NCI-H187 (cell line): ENCODE measurements at regions not wholly inside any gene's neighbourhood (a gene's known extent, or its start where the extent isn't known, plus 50 kb on each side); places are given as distances from the start of the nearest gene placed in this dataset.
"Not testable (repeated sequence)": the region's sequence is repeated elsewhere in the genome, so short reads cannot be mapped to it uniquely, and the experiment has no call there.

Source experiments
- DNase-seq, 2 experiments: peaks; one replicate each; lab custom pipeline; 2025; lab: John Stamatoyannopoulos, UW

GRCh38 chr2:36163520-36164254 lies 191.9 kb upstream of the CRIM1 start:
- no peak for DNase-seq

DNA sequence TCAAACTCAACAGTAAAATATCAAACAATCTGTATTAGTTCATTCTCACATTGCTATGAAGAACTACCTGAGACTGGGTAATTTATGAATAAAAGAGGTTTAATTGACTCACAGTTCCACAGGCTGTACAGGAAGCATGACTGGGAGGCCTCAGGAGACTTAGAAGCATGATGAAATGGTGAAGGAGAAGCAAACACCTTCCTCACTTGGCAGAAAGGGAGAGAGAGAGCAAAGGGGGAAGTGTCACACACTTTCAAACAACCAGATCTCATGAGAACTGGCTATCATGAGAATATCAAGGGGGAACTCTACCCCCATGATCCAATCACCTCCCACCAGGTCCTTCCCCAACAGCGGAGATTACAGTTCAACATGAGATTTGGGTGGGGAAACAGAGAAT lies 198.5 kb upstream of the CRIM1 start:
- not testable (repeated sequence) for DNase-seq

GRCh38 chr2:36147670-36148390 lies 207.7 kb upstream of the CRIM1 start:
- DNase-seq: no peak

DNA sequence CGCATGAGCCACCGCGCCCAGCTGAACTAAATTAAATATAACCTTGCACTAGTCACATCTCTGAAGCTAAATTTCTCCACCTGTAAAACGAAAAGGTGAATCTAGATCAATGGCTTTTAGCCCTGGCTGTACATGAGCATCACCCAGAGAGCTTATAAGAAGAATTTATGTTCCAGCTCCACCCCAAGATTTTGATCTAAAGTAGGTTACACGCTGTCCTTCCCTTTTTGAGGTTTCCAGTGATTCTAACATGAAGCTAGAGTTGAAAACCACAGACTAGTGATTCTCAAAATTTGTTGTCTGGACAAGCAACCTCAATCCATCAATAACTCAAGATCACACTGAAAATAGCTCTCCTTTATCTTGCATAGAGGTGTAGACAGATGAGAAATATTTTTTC lies 208.8 kb upstream of the CRIM1 start:
- no peak for DNase-seq

DNA sequence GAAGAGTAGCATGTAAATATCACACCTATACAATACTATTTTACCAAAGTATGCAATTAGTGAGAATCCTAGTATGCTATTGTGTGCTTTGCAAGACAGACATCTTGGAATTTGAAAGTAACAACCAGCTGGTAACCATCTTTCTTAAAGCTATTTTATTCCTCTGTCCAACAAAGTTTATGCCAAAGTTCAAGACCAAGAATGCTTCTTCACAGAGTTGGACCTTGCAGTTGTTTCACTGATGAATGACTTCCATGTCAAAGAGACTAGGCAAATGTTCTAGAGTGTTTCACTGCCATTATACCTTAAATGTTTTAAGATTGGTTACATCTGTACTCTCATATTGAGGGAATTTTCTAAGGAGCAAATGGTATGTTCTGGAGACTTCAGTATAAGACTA lies 215.2 kb upstream of the CRIM1 start:
- DNase-seq: no peak

DNA sequence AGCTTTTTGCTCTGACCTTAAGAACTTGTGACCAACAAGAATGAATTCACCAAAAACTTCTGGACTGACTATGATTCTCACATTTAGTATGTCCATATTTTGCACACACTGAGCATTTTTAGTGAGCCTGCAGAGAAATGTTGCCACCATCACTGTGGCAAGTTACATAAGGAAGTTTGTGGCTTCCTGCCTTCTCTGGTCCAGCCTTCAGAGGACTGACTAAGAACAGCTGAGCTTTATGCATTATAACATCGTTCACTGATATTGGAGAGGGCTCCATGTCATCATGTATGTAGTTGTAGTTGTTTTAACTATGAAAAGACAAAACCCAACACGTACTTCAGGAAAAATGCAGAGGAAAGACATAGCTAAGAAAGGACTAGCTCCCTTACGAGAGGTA lies 218.0 kb upstream of the CRIM1 start:
- no peak for DNase-seq

DNA sequence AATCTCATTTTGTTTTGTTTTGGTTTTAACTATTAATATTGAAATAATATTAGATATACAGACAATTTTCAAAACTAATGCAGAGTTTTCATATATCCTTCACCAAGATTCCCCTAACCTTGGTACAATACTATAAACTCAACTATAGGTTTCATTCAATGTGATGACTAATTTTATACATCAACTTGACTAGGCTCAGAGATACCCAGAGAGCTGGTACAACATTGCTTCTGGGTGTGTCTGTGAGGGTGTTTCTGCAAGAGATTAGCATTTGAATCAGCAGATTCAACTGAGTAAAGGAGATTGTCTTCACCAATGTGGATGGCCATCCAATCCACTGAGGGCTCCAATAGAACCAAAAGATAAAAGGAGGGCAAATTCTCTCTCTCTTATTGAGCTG lies 221.3 kb upstream of the CRIM1 start:
- no peak for DNase-seq

GRCh38 chr2:36128359-36128758 lies 227.2 kb upstream of the CRIM1 start:
- no peak for DNase-seq

DNA sequence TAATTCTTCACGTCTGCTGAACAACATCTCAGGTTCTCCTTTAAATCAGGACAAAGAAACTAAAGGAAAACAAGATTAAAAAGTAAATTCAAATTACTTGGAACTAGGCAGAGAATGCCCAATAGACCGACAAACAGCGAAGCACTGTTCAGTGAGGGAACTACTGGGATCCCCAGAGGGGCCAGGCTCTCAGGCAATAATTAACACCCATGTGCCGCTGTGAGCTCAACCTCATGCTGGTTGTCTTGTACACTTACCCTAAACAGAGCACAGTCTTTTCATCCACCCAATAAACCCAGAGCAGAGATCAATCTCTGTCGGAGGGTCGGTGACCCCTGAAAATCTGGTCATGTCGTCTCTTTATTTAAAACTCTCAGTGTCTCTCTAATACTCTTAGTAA lies 229.9 kb upstream of the CRIM1 start:
- no peak for DNase-seq

DNA sequence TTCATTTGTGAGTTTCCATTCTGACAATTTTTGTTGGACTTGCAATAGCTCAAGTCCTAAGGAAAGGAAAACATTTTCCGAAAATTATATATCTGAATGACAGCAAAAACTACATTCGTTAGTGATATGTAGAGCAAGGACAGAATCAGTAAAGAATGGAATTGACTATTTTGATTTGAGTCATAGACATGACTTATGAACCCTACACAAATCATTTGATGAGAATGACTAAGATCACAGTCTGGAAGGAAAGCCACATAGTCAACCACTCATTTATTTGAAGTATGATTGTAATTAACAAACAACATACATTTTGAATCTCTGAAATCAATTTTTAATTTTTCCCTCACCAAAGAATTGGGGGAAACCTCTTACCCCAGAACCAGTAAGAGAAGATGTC lies 231.6 kb upstream of the CRIM1 start:
- no peak for DNase-seq

GRCh38 chr2:36097022-36097421 lies 258.6 kb upstream of the CRIM1 start:
- DNase-seq: no peak

GRCh38 chr2:36091844-36092741 lies 263.5 kb upstream of the CRIM1 start:
- DNase-seq: not testable (repeated sequence)

DNA sequence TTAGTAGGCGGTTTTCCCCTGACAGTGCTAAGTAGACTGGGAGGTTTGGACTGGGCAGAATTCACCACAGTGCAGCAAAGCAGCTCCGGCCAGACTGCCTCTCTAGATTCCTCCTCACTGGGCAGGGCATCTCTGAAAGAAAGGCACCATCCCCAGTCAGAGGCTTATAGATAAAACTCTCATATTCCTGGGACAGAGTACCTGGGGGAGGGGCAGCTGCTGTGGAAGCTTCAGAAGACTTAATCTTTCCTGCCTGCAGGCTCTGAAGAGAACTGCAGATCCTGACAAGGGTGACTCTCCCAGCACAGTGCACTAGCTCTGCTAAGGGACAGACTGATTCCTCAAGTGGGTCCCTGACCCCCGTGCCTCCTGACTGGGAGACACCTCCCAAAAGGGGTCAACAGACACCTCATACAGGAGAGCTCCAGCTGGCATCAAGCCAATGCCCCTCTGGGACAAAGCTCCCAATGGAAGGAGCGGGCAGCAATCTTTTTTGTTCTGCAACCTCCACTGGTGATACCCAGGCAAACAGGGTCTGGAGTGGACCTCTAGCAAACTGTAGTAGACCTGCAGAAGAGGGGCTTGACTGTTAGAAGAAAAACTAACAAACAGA lies 266.8 kb upstream of the CRIM1 start:
- DNase-seq: no peak

DNA sequence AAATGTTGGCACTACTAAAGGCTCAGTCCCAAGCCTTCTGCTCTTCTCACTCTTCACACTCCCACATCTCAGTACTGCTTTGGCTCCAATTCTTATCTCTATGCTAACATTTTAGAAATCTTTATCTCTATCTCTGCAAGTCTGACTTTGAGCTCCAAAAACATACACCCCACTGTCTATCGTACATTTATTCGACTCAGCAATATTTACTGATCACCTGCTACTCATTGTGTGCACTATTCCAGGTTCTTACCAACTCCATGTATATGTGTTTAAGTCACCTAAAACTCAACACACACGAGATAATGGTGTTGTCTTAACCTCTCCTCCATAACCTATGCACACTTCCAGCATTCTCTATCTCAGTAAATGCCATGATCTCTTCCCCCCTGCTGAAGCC lies 268.2 kb upstream of the CRIM1 start:
- no peak for DNase-seq

GRCh38 chr2:36079793-36080192 lies 275.8 kb upstream of the CRIM1 start:
- DNase-seq: no peak

DNA sequence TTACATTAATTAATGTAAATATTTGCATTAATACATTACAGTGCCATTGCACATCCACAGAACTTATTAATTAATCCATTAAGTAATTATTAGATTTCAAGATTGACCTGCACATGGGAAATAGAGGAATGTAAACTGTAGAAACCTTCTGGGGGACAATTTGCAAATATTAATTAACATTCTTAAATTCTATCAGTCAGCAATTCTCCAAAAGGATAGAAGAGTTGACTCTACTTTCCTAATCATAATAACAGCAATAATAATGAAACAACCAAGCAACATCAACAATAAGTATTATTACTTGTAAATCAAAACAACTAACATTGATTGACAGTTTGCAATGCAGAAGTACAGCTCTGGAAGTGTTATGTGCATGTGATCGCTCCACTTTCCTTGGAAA lies 281.6 kb upstream of the CRIM1 start:
- no peak for DNase-seq

DNA sequence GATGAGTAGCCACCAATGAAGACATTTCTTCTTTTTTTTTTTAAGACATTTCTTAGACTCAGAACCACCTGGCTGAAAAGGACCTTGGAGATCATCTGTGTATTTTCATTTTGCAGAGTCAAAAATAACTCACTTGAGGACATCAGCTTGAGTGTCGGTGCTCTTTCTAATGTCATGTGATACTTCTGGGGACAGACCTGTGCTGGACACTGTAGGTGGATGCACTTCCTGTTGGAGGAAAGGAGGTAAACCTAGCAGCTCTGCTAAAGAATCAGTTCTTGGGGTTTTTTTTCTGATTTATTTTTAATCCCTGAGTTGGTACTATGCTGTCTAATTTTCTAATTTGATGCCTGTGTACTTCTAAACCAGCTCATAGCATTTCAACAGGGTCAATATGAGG lies 283.9 kb upstream of the CRIM1 start:
- DNase-seq: no peak

DNA sequence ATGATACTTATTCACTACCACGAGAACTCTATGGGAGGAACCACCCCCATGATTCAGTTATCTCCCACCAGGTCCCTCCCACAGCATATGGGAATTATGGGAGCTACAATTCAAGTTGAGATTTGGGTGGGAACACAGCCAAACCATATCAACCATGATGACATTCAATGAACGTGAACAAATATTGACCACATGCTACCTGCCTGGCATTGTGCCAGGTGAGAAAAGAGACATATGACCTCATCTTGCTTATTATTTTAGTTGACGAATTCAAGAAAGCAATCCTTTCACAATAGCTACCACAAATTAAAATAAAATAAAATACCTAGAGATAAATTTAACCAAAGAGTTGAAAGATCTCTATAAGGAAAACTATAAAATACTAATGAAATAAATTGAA lies 286.5 kb upstream of the CRIM1 start:
- DNase-seq: no peak

- DNase-seq: no peak
Measured at GRCh38 chr2:36068086-36068485, 287.5 kb upstream of the CRIM1 start.

DNA sequence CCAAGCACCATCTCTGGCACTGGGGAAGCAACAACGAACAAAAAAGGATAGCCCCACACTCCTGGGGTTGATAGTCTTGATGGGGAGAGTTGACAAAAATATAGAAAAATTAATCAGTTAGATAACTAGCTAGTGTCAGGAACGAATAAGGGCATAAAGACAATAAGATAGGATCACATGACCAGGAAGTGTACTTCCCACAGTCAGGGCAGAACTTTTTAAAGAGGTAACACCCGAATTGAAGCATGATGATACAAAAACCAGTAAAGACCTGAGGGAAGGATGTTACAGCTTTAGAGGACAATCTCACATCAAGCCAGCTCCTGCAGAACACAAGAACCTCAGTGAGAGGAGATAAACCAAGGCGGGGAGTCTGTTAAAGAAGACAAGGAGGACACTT lies 295.4 kb upstream of the CRIM1 start:
- DNase-seq: no peak

DNA sequence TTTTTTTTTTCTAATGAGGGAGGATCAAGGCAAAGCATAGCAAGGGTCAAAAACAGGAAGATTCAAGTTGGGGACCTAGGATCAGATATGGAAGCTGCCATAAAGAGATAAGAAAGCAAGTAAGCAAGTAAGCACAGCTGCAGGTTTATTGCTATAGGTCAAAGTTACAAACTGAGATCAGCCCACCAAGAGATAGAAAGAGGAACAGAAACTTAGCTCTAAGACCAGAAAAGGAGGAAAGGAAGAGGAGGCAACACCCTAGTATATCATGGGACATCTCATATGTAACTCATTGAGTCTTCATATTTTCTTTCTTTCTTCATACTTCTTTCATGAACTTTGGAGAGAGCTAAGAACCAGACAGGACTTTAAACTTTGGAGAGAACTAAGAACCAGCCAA lies 295.9 kb upstream of the CRIM1 start:
- DNase-seq: no peak

DNA sequence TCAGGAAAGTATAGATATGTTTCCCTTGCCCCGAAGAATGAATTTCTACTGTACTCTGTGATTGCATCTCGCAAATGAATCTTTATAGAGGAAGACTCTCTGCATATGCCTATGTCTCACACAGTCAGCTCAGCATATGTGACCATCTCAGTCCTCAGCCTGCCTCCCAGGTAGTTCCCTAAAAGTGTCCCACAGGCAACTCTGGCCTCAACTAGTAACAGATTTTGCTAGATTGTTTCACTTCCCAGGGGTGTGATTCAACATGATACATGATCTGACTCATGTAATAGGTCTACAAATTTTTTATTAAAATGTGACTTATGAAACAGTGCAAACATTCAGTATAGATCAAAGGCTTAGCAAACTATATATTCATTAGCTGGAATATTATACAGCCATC lies 296.6 kb upstream of the CRIM1 start:
- no peak for DNase-seq
